ENCODE measurements at regions not wholly inside any gene's neighbourhood (a gene's known extent, or its start where the extent isn't known, plus 50 kb on each side); places are given as distances from the start of the nearest gene placed in this dataset.

DNA sequence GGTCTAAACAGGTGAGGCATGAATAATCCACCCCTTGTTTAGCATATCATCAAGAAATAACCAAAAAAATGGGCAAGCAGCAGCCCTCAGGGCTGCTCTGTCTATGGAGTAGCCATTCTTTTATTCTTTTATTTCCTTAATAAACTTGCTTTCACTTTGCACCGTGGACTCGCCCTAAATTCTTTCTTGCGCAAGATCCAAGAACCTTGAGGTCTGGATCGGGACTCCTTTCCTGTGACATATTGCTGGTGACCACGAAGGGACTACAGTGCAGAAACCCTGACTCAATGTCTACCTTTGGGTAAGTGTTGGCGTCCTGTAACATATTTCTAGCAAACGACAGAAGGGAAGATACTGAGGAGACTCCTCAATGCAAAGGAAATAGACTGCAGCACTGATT lies 1099.2 kb downstream of the FAM181B start:
- Histone ChIP-seq H3K9me3 (ENCODE audit: control insufficient read depth, low read length) (no peaks in the 10 kb centered on the region), H3K4me1 (ENCODE audit: control insufficient read depth, insufficient read depth, low read length, poor library complexity, severe bottlenecking) (no peaks in the 10 kb centered on the region), H3K27ac (ENCODE audit: low read depth, low read length, severe bottlenecking) (no peak overlapping the region), H3K4me3 (ENCODE audit: extremely low read depth, insufficient read depth, low read length, poor library complexity, severe bottlenecking) (no peak overlapping the region), H3K36me3 (ENCODE audit: control insufficient read depth, insufficient read depth, low read length) (no peaks in the 10 kb centered on the region)
- 93 to 96% methylated on average over 7 of the region's 7 CpGs for WGBS, 2 experiments (ENCODE audit: insufficient coverage in 2 of 2)

DNA sequence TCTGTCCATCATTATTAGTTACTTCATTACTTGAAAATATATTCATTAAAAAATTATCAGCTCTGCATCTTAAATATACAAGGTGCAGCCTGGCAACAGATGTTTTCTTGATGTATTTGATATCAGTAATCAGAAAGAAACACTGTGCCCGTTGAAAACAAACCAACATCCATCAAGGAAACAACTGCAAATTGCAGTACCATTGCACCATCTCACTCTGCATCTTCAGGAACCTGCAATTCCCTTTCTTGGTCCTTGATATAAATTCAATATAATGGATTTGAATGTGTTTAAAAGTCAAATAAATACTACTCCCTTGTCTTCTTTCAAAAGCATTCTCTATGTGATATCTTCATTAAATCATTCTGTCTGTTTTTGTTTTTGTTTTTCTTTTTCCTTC lies 1131.2 kb downstream of the FAM181B start:
- Histone ChIP-seq H3K36me3 (ENCODE audit: control insufficient read depth, insufficient read depth, low read length) (no peaks in the 10 kb centered on the region), H3K4me1 (ENCODE audit: control insufficient read depth, insufficient read depth, low read length, poor library complexity, severe bottlenecking) (no peaks in the 10 kb centered on the region), H3K27ac (ENCODE audit: low read depth, low read length, severe bottlenecking) (no peak overlapping the region), H3K4me3 (ENCODE audit: extremely low read depth, insufficient read depth, low read length, poor library complexity, severe bottlenecking) (no peak overlapping the region), H3K9me3 (ENCODE audit: control insufficient read depth, low read length) (no peaks in the 10 kb centered on the region)
- WGBS, 2 experiments (ENCODE audit: insufficient coverage in 2 of 2) = no CpG with 5 or more reads among the region's 1 CpG

DNA sequence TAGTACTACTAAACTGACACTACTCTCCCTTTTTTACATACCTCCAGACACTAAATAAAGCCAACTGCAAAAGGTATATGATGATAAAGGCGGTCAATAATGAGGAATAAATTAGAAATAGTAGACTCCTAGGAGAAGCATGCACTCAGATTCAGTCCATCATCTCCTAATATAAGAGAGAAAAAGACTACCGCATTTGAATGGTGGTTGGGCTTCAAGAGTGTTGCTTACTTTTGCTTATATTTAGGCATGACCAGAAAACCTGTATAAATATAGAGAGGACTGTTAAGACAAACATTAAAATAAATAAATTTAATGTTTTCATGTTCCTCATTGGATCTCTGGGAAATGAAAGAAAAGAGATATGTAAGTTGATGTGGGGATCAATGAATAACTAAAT lies 1137.0 kb downstream of the FAM181B start:
- no CpG with 5 or more reads among the region's 2 CpGs for WGBS, 2 experiments (ENCODE audit: insufficient coverage in 2 of 2)
- H3K9me3 ChIP-seq (ENCODE audit: control insufficient read depth, low read length) = no peaks in the 10 kb centered on the region

DNA sequence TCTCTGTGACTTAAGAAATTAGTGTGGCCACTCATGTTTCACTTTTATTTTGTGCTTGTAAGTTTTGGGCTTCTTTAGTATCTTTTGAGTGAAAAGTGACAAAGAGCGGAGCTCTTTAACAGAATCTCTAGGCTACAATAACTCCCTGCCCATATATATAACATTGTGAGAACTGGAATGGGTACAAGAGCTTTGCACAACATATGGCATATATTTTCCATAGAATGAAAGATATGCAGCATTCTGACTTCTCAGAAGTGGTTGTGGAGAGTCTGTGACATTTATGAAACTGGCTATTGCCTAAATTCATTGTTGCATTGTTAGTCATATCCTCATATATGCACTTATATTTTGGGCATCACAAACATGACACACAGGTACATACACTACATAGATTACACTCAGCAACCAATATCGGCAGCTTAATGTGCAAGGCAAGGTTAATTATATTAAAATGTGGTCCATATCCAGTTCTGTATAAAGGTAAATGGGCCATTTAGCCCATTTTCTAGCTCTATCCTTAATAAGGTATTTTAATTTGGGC lies 1148.2 kb downstream of the FAM181B start:
- Histone ChIP-seq H3K27ac (ENCODE audit: low read depth, low read length, severe bottlenecking) (no peak overlapping the region), H3K36me3 (ENCODE audit: control insufficient read depth, insufficient read depth, low read length) (no peaks in the 10 kb centered on the region), H3K4me3 (ENCODE audit: extremely low read depth, insufficient read depth, low read length, poor library complexity, severe bottlenecking) (no peak overlapping the region), H3K9me3 (ENCODE audit: control insufficient read depth, low read length) (no peaks in the 10 kb centered on the region), H3K4me1 (ENCODE audit: control insufficient read depth, insufficient read depth, low read length, poor library complexity, severe bottlenecking) (no peaks in the 10 kb centered on the region)
- no CpG with 5 or more reads among the region's 2 CpGs for WGBS, 2 experiments (ENCODE audit: insufficient coverage in 2 of 2)

More for the DNA sequence above, 1137.0 kb downstream of the FAM181B start:
- H3K36me3 ChIP-seq (ENCODE audit: control insufficient read depth, insufficient read depth, low read length) = no peaks in the 10 kb centered on the region
- no peak overlapping the region for H3K27ac ChIP-seq (ENCODE audit: low read depth, low read length, severe bottlenecking)
- no peaks in the 10 kb centered on the region for H3K4me1 ChIP-seq (ENCODE audit: control insufficient read depth, insufficient read depth, low read length, poor library complexity, severe bottlenecking)
- no peak overlapping the region for H3K4me3 ChIP-seq (ENCODE audit: extremely low read depth, insufficient read depth, low read length, poor library complexity, severe bottlenecking)

DNA sequence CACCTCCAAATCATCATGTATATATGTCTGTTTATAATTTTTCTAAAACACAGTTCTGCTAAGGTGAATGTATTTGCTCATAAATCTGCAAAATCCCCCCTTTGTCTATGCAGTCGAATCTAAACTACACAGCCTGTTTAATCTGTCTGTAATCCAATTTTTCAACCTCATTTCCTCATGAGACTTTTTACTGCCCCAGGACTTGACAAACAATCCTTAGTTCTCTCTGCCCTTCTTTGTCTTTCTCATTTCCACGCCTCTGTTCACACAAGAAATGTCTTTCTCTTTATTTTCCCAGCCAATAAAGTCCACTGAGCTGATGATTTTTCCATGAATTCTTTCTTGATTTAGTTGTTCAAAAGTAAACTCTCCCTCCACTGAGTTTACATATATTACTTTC lies 1154.3 kb downstream of the FAM181B start:
- H3K27ac ChIP-seq (ENCODE audit: low read depth, low read length, severe bottlenecking) = no peak overlapping the region
- no peaks in the 10 kb centered on the region for H3K36me3 ChIP-seq (ENCODE audit: control insufficient read depth, insufficient read depth, low read length)
- H3K4me3 ChIP-seq (ENCODE audit: extremely low read depth, insufficient read depth, low read length, poor library complexity, severe bottlenecking) = no peak overlapping the region
- 73 to 100% methylated on average over 2 of the region's 2 CpGs for WGBS, 2 experiments (ENCODE audit: insufficient coverage in 2 of 2)
- no peaks in the 10 kb centered on the region for H3K4me1 ChIP-seq (ENCODE audit: control insufficient read depth, insufficient read depth, low read length, poor library complexity, severe bottlenecking)
- no peaks in the 10 kb centered on the region for H3K9me3 ChIP-seq (ENCODE audit: control insufficient read depth, low read length)

DNA sequence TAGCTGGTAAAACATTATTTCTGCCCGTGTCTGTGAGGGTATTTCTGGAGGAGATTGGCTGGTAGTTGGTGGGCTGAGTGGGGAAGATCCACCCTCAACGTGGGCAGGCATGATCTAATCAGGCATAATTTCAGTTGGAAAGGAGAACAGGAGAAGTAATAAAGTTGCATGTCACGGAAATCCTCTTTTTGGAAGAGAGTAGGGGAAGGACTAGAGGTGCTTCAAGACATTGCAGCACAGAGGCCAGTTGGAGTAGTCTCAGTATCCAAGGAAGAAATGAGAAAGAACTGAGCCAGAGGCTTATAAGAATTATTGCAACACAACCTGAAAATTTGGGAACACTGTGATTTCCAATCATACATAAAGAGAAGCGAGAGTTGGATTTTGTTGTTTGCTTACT lies 1155.1 kb downstream of the FAM181B start:
- no peaks in the 10 kb centered on the region for H3K36me3 ChIP-seq (ENCODE audit: control insufficient read depth, insufficient read depth, low read length)
- H3K4me1 ChIP-seq (ENCODE audit: control insufficient read depth, insufficient read depth, low read length, poor library complexity, severe bottlenecking) = no peaks in the 10 kb centered on the region
- H3K9me3 ChIP-seq (ENCODE audit: control insufficient read depth, low read length) = no peaks in the 10 kb centered on the region
- H3K4me3 ChIP-seq (ENCODE audit: extremely low read depth, insufficient read depth, low read length, poor library complexity, severe bottlenecking) = no peak overlapping the region
- 59 to 67% methylated on average over 3 of the region's 4 CpGs for WGBS, 2 experiments (ENCODE audit: insufficient coverage in 2 of 2)
- no peak overlapping the region for H3K27ac ChIP-seq (ENCODE audit: low read depth, low read length, severe bottlenecking)

DNA sequence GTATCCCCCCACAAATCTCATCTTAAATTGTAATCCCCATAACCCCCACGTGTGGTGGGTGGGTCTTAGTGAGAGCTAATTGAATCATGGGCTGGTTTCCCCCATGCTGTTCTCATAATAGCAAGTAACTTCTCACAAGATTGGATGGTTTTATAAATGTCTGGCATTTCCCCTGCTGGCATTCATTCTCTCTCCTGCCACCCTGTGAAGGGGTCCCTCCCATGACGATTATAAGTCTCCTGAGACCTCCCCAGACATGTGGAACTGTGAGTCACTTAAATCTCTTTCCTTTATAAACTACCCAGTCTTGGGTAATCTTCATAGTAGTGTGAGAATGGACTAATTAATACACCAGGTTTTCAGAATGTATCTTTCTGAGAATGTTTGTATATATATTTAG lies 1159.4 kb downstream of the FAM181B start:
- H3K36me3 ChIP-seq (ENCODE audit: control insufficient read depth, insufficient read depth, low read length) = no peaks in the 10 kb centered on the region
- no CpG with 5 or more reads among the region's 2 CpGs for WGBS, 2 experiments (ENCODE audit: insufficient coverage in 2 of 2)
- H3K4me3 ChIP-seq (ENCODE audit: extremely low read depth, insufficient read depth, low read length, poor library complexity, severe bottlenecking) = no peak overlapping the region
- no peaks in the 10 kb centered on the region for H3K9me3 ChIP-seq (ENCODE audit: control insufficient read depth, low read length)
- H3K27ac ChIP-seq (ENCODE audit: low read depth, low read length, severe bottlenecking) = no peak overlapping the region
- H3K4me1 ChIP-seq (ENCODE audit: control insufficient read depth, insufficient read depth, low read length, poor library complexity, severe bottlenecking) = no peaks in the 10 kb centered on the region

DNA sequence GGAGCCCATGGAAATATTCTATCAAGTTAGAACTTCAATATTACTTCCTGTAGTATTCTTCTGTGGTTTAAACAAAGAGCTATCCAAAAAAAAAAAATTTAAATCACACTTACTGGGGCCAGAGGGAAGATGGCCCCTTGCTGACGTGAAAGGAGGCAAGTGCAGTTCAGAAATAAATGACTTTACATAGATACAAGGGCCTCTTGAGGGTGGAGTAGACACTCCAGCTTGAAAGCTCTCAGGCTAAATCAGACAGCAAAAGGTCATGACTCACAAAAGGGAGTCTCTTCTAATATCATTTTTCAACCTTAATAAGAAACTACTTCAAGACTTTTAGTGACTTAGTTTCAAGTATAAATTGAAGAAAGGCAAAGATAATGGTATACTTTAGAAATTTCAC lies 1160.3 kb downstream of the FAM181B start:
- Histone ChIP-seq H3K4me3 (ENCODE audit: extremely low read depth, insufficient read depth, low read length, poor library complexity, severe bottlenecking) (no peak overlapping the region), H3K9me3 (ENCODE audit: control insufficient read depth, low read length) (no peaks in the 10 kb centered on the region), H3K36me3 (ENCODE audit: control insufficient read depth, insufficient read depth, low read length) (no peaks in the 10 kb centered on the region), H3K27ac (ENCODE audit: low read depth, low read length, severe bottlenecking) (no peak overlapping the region), H3K4me1 (ENCODE audit: control insufficient read depth, insufficient read depth, low read length, poor library complexity, severe bottlenecking) (no peaks in the 10 kb centered on the region)
- 86% methylated on average over 1 of the region's 1 CpG; no CpG with 5 or more reads in 1 of the 2 experiments for WGBS, 2 experiments (ENCODE audit: insufficient coverage in 2 of 2)

DNA sequence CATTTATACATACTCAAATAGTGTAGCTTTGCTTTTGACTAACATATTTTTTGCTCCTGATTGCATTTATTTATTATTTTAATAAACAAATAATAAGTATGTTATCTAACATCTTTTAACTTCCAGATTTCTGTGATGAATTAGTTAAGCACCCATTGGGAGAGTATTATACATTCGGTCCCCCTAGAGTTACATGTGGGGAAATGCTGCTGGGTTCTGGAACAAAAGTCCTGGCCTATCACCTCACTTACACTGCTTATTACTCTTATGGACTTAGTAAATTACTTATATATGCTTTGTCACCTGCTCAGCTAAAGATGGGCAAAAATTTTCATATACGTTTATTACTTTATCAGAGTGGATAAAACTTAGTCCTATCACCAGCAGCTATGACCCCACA lies 1163.0 kb downstream of the FAM181B start:
- 80% methylated on average over 1 of the region's 2 CpGs; no CpG with 5 or more reads in 1 of the 2 experiments for WGBS, 2 experiments (ENCODE audit: insufficient coverage in 2 of 2)
- Histone ChIP-seq H3K9me3 (ENCODE audit: control insufficient read depth, low read length) (no peaks in the 10 kb centered on the region), H3K27ac (ENCODE audit: low read depth, low read length, severe bottlenecking) (no peak overlapping the region), H3K36me3 (ENCODE audit: control insufficient read depth, insufficient read depth, low read length) (no peaks in the 10 kb centered on the region), H3K4me1 (ENCODE audit: control insufficient read depth, insufficient read depth, low read length, poor library complexity, severe bottlenecking) (no peaks in the 10 kb centered on the region), H3K4me3 (ENCODE audit: extremely low read depth, insufficient read depth, low read length, poor library complexity, severe bottlenecking) (no peak overlapping the region)

DNA sequence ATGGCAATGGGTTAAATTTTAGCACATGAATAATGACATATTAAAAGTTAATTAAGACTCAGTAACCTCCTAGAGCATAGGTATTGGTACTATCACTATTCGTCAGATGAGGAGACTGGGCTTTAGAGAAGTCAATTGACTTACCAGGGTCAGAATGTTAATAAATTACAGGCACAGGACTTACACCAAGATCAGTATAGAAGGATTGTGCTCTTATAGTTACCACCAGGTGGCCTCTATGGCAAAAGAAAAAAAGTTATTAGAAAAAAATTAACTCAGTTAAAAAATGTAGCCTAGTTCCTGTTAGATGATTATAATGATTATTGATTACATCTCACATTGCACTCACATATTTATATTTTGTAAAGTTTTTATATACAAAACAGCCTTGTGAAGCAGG lies 1163.7 kb downstream of the FAM181B start:
- Histone ChIP-seq H3K27ac (ENCODE audit: low read depth, low read length, severe bottlenecking) (no peak overlapping the region), H3K9me3 (ENCODE audit: control insufficient read depth, low read length) (no peaks in the 10 kb centered on the region), H3K36me3 (ENCODE audit: control insufficient read depth, insufficient read depth, low read length) (no peaks in the 10 kb centered on the region), H3K4me1 (ENCODE audit: control insufficient read depth, insufficient read depth, low read length, poor library complexity, severe bottlenecking) (no peaks in the 10 kb centered on the region), H3K4me3 (ENCODE audit: extremely low read depth, insufficient read depth, low read length, poor library complexity, severe bottlenecking) (no peak overlapping the region)
- WGBS, 2 experiments (ENCODE audit: insufficient coverage in 2 of 2) = no CpG with 5 or more reads among the region's 1 CpG

DNA sequence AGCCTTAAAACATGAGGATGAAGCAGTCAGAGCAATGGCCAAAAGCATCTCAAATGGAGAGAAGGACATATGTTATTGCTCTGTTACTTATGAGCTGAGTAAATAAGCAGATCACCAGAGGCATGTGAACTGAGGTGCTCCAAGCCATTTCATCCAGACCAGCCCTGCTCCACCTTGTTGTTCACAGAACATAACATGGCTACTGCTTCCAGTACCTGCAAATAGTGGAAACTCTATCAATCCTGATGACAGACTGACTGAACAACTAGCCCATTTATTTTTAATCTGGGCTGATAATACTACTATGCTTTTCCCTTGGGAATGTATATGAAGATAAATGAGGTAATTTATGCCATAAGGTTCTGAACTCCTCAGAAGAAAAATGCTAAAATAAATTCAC lies 1164.7 kb downstream of the FAM181B start:
- H3K9me3 ChIP-seq (ENCODE audit: control insufficient read depth, low read length) = no peaks in the 10 kb centered on the region
- H3K27ac ChIP-seq (ENCODE audit: low read depth, low read length, severe bottlenecking) = no peak overlapping the region
- H3K36me3 ChIP-seq (ENCODE audit: control insufficient read depth, insufficient read depth, low read length) = no peaks in the 10 kb centered on the region
- no peak overlapping the region for H3K4me3 ChIP-seq (ENCODE audit: extremely low read depth, insufficient read depth, low read length, poor library complexity, severe bottlenecking)
- no peaks in the 10 kb centered on the region for H3K4me1 ChIP-seq (ENCODE audit: control insufficient read depth, insufficient read depth, low read length, poor library complexity, severe bottlenecking)

Data from mesodermal cell (in vitro differentiated cells).